CD8-positive, alpha-beta memory T cell (primary cell): ENCODE measurements at regions not wholly inside any gene's neighbourhood (a gene's known extent, or its start where the extent isn't known, plus 50 kb on each side); places are given as distances from the start of the nearest gene placed in this dataset.

Experiments used
- CTCF ChIA-PET: fragments of 350-600 bp; sonication (Branson Sonifier 250); formaldehyde crosslinking; loops from one replicate; lab custom pipeline; 2021; ENCODE audit warnings: antibody characterized with exemption; lab: Charles Lee
- POLR2A ChIA-PET: fragments of 350-600 bp; sonication (Branson Sonifier 250); formaldehyde crosslinking; loops from one replicate; lab custom pipeline; 2021; ENCODE audit warnings: antibody characterized with exemption; lab: Charles Lee
- DNase-seq, 5 donors: peaks; one replicate each; pipeline versions ENCODE4 v3.0.0 to v3.0.0-alpha.2; 2020 to 2022; ENCODE audit warnings: mixed read lengths in 1 of 5
- H3K27ac ChIP-seq: one replicate; pipeline ENCODE4 v1.7.0; 2013; ENCODE audit warnings: low read depth, mild to moderate bottlenecking, low read length, moderate library complexity
- H3K27me3 ChIP-seq: 2 replicates; pipeline ENCODE4 v1.7.0; 2013; ENCODE audit warnings: low read length, mild to moderate bottlenecking; ENCODE audit not compliant: insufficient read depth, poor library complexity, severe bottlenecking
- H3K36me3 ChIP-seq: 2 replicates; pipeline ENCODE4 v1.7.0; 2013; ENCODE audit warnings: mild to moderate bottlenecking, low read length, moderate library complexity; ENCODE audit not compliant: insufficient read depth
- H3K4me1 ChIP-seq: 2 replicates; pipeline ENCODE4 v1.7.0; 2013; ENCODE audit warnings: mild to moderate bottlenecking, low read length, moderate library complexity; ENCODE audit not compliant: insufficient read depth
- H3K4me3 ChIP-seq: 2 replicates; pipeline ENCODE4 v1.7.0; 2013; ENCODE audit warnings: mild to moderate bottlenecking, low read length
- H3K9me3 ChIP-seq: 2 replicates; pipeline ENCODE4 v1.7.0; 2013; ENCODE audit warnings: mild to moderate bottlenecking, low read length
- H3K27ac Mint-ChIP-seq, 8 donors: one replicate each; pipeline ENCODE4 v1.8.0; 2020 to 2021; ENCODE audit warnings: mixed read lengths in 8 of 8, mild to moderate bottlenecking in 6 of 8, inconsistent platforms in 3 of 8, moderate library complexity in 3 of 8
- H3K27me3 Mint-ChIP-seq, 2 donors: one replicate each; pipeline ENCODE4 v1.8.0; 2020 to 2021; ENCODE audit warnings: mixed read lengths in 2 of 2, mild to moderate bottlenecking in 1 of 2, moderate library complexity in 1 of 2
- H3K36me3 Mint-ChIP-seq, 3 donors: one replicate each; pipeline ENCODE4 v1.8.0; 2020 to 2021; ENCODE audit warnings: mixed read lengths in 3 of 3, inconsistent platforms in 1 of 3, mild to moderate bottlenecking in 1 of 3
- H3K4me1 Mint-ChIP-seq, 3 donors: one replicate each; pipeline ENCODE4 v1.8.0; 2020 to 2021; ENCODE audit warnings: mixed read lengths in 3 of 3, inconsistent platforms in 1 of 3, mild to moderate bottlenecking in 1 of 3
- H3K4me3 Mint-ChIP-seq, 7 donors: one replicate each; pipeline ENCODE4 v1.8.0; 2020 to 2021; ENCODE audit warnings: mixed read lengths in 7 of 7, mild to moderate bottlenecking in 6 of 7, moderate library complexity in 4 of 7, inconsistent platforms in 2 of 7
- H3K9me3 Mint-ChIP-seq, 5 donors: one replicate each; pipeline ENCODE4 v1.8.0; 2020 to 2022; ENCODE audit warnings: mixed read lengths in 5 of 5, mild to moderate bottlenecking in 3 of 5, moderate library complexity in 2 of 5, inconsistent platforms in 1 of 5

DNA sequence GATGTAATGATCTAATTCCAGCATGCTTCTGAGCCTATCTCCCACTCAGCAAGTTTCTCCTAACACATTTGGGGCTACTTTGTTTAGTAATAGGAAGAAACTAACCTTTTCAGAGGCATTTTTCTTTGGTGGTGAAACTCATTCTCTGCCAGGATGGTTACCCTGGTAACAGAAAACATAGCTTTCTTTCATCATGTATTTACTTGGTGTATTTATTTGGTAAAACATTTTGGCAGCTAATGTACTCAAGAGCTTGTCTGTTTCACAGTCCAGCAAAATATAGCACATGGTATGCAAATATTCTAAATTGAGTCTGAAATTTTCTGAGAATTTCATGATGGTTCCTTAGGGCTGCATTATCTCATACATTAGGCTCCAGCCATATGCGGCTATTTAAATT, 100.0 kb downstream of the SLC35B3 start:
- Mint-ChIP-seq H3K27me3 (peaks cover 0 to 3% of the 10 kb centered on the region in 2 donors), H3K27ac (no peak overlapping the region), H3K36me3 (no peaks in the 10 kb centered on the region)

GRCh38 chr6:8334113-8334512, 101.2 kb downstream of the SLC35B3 start:
- no peaks in the 10 kb centered on the region for H3K27me3 ChIP-seq
- ChIA-PET POLR2A (no interaction called here), CTCF (no interaction called here)
- Mint-ChIP-seq H3K9me3 (no peaks in the 10 kb centered on the region), H3K4me1 (no peaks in the 10 kb centered on the region), H3K4me3 (no peak overlapping the region), H3K27me3 (no peaks in the 10 kb centered on the region), H3K36me3 (no peaks in the 10 kb centered on the region), H3K27ac (no peak overlapping the region)
- no peak for DNase-seq
- H3K27ac ChIP-seq, result no peak overlapping the region
- no peaks in the 10 kb centered on the region for H3K4me1 ChIP-seq
- H3K9me3 ChIP-seq, result no peaks in the 10 kb centered on the region
- no peaks in the 10 kb centered on the region for H3K36me3 ChIP-seq
- H3K4me3 ChIP-seq, result no peak overlapping the region

More for the DNA sequence above, 100.0 kb downstream of the SLC35B3 start:
- H3K4me1 Mint-ChIP-seq, result no peaks in the 10 kb centered on the region
- no peaks in the 10 kb centered on the region for H3K36me3 ChIP-seq
- H3K9me3 Mint-ChIP-seq, result no peaks in the 10 kb centered on the region
- H3K27ac ChIP-seq, result no peak overlapping the region
- no peak overlapping the region for H3K4me3 Mint-ChIP-seq
- no peaks in the 10 kb centered on the region for H3K4me1 ChIP-seq
- POLR2A ChIA-PET, result no interaction called here
- H3K4me3 ChIP-seq, result no peak overlapping the region
- no peaks in the 10 kb centered on the region for H3K9me3 ChIP-seq
- CTCF ChIA-PET, result no interaction called here
- no peak for DNase-seq
- H3K27me3 ChIP-seq, result no peaks in the 10 kb centered on the region

- no peaks in the 10 kb centered on the region for H3K36me3 Mint-ChIP-seq
- ChIA-PET POLR2A (no interaction called here), CTCF (no interaction called here)
- H3K27me3 Mint-ChIP-seq, result peaks cover 2 to 6% of the 10 kb centered on the region in 2 donors
- DNase-seq, result no peak
- peaks cover 0 to 4% (median 0%) of the 10 kb centered on the region in 5 donors for H3K9me3 Mint-ChIP-seq
- no peaks in the 10 kb centered on the region for H3K4me1 Mint-ChIP-seq
- no peak overlapping the region for H3K4me3 Mint-ChIP-seq
- no peaks in the 10 kb centered on the region for H3K36me3 ChIP-seq
- no peaks in the 10 kb centered on the region for H3K4me1 ChIP-seq
- no peaks in the 10 kb centered on the region for H3K27me3 ChIP-seq
- H3K9me3 ChIP-seq, result no peaks in the 10 kb centered on the region
- no peak overlapping the region for H3K4me3 ChIP-seq
- H3K27ac Mint-ChIP-seq, result no peak overlapping the region
- no peak overlapping the region for H3K27ac ChIP-seq
Measured at GRCh38 chr6:8329562-8329961, 105.8 kb downstream of the SLC35B3 start.

DNA sequence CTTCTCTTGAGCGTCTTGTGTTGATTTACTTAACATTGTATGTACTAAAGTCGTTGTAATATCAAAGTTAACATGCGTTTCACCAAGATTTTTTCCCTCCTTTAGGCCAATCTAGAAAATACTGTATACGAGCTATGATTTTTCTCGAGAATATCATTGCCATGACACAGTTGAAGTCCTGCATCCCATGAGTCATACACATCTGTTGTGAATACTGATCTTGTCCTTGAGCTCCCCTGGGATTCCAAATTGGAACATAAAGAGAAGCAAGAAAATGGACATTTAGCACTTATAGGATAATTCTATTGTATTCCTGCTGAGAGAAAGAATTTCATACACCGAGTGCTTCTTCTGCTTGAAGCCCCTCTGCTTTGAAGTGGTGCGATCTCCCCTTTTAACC, 109.6 kb downstream of the SLC35B3 start:
- H3K9me3 ChIP-seq, result no peaks in the 10 kb centered on the region
- H3K27me3 ChIP-seq, result no peaks in the 10 kb centered on the region
- ChIA-PET CTCF (no interaction called here), POLR2A (no interaction called here)
- H3K9me3 Mint-ChIP-seq, result peaks cover 0 to 4% (median 0%) of the 10 kb centered on the region in 5 donors
- no peaks in the 10 kb centered on the region for H3K36me3 ChIP-seq
- DNase-seq, result no peak
- H3K36me3 Mint-ChIP-seq, result no peaks in the 10 kb centered on the region
- no peak overlapping the region for H3K4me3 Mint-ChIP-seq
- no peak overlapping the region for H3K27ac Mint-ChIP-seq
- H3K27me3 Mint-ChIP-seq, result peaks cover 2 to 6% of the 10 kb centered on the region in 2 donors
- no peaks in the 10 kb centered on the region for H3K4me1 ChIP-seq
- no peak overlapping the region for H3K27ac ChIP-seq
- no peak overlapping the region for H3K4me3 ChIP-seq
- H3K4me1 Mint-ChIP-seq, result no peaks in the 10 kb centered on the region

DNA sequence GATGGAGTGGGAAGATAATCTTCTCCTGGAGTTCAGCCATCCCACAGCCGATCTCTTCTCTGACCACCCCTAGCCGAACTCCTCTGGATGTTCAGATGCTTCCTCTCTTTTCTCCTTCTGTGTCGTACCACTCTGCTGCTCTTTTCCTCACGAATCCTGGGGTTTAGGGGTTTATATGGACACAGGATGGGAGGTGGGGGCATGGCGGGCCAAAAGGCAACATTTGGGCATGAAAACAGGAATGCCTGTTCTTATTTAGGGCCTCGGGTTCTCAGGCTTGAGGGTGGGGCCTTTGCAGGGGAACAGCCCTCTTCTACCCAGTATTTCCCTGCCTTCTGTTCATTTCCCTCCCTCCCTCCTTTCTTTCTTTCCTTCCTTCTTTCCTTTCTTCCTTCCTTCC, 112.7 kb downstream of the SLC35B3 start:
- no peak for DNase-seq
- no peak overlapping the region for H3K27ac ChIP-seq
- Mint-ChIP-seq H3K36me3 (no peaks in the 10 kb centered on the region), H3K4me3 (no peak overlapping the region), H3K27me3 (peaks cover 0 to 6% of the 10 kb centered on the region in 2 donors), H3K27ac (no peak overlapping the region), H3K4me1 (no peaks in the 10 kb centered on the region), H3K9me3 (peaks cover 0 to 5% (median 0%) of the 10 kb centered on the region in 5 donors)
- POLR2A ChIA-PET, result no interaction called here
- H3K4me3 ChIP-seq, result no peak overlapping the region
- H3K36me3 ChIP-seq, result no peaks in the 10 kb centered on the region
- H3K4me1 ChIP-seq, result no peaks in the 10 kb centered on the region
- CTCF ChIA-PET, result interaction anchor here (1.2 kb wide), 1 partner anchor 15 kb away, joined by 3 read pairs; no protein-coding TSS in a partner anchor
- H3K27me3 ChIP-seq, result no peaks in the 10 kb centered on the region
- H3K9me3 ChIP-seq, result no peaks in the 10 kb centered on the region

DNA sequence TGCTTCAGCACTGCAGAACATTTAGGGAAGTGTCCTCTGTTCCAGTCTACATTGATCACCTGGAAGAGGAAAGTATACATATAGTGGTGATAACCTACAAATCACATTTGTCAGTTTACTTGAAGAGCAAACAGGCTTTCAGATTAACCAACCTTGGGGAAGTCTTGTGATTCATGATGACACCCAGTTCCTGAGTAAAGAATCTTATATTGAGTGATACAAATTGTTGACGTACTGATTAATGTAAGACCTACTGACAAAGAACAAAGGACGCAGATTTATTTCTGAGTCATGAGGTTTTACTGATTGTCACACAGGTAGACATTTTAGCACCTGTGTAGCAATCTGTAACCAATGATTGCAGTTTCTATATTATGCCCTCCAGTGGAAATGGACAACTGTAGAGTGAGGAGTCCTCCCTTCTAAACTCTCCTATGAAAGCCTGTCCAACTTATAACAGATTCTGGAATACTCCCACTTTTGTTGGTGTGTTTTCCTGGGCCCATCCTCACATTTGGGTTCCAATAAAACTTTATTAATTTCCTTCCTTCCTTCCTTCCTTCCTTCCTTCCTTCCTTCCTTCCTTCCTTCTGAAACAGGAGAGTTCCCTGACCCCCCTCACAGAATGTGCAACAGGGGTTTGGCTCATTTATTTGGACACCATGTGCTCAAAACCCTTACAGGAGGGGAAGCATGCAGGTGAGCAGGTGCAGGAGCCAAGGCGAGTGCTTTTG, 113.5 kb downstream of the SLC35B3 start:
- Mint-ChIP-seq H3K4me1 (no peaks in the 10 kb centered on the region), H3K9me3 (peaks cover 0 to 3% (median 0%) of the 10 kb centered on the region in 5 donors), H3K36me3 (no peaks in the 10 kb centered on the region), H3K4me3 (no peak overlapping the region), H3K27me3 (peaks cover 0 to 6% of the 10 kb centered on the region in 2 donors), H3K27ac (no peak overlapping the region)
- Histone ChIP-seq H3K27ac (no peak overlapping the region), H3K4me1 (no peaks in the 10 kb centered on the region), H3K4me3 (no peak overlapping the region), H3K9me3 (no peaks in the 10 kb centered on the region), H3K36me3 (no peaks in the 10 kb centered on the region), H3K27me3 (no peaks in the 10 kb centered on the region)
- DNase-seq, result no peak
- ChIA-PET CTCF (no interaction called here), POLR2A (no interaction called here)

DNA sequence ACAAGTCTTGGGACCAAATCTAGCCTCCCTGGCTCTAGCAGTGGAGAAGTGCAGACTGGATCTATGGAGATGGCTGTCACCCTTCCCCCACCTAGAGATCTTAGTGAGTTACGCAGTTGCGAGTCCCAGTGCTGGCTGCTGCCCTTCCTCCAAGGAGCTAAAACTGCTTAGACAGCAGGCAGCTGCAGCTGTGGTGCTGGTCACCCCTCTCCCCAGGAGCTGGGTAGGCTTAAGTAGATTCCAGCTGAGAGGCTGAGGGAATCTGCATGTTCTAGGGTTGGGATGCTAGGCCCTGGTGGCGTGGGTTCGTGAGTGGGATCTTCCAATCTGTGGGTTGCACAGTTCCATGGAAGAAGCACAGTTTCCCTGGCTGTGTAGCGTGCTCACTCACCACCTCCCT, 120.2 kb downstream of the SLC35B3 start:
- H3K4me1 Mint-ChIP-seq, result no peaks in the 10 kb centered on the region
- POLR2A ChIA-PET, result no interaction called here
- H3K27ac Mint-ChIP-seq, result no peak overlapping the region
- CTCF ChIA-PET, result no interaction called here
- H3K27me3 Mint-ChIP-seq, result peaks cover 3 to 11% of the 10 kb centered on the region in 2 donors
- Histone ChIP-seq H3K4me3 (no peak overlapping the region), H3K9me3 (no peaks in the 10 kb centered on the region), H3K27ac (no peak overlapping the region), H3K27me3 (no peaks in the 10 kb centered on the region), H3K36me3 (no peaks in the 10 kb centered on the region), H3K4me1 (no peaks in the 10 kb centered on the region)
- H3K4me3 Mint-ChIP-seq, result no peak overlapping the region
- no peak for DNase-seq
- no peaks in the 10 kb centered on the region for H3K36me3 Mint-ChIP-seq
- peaks cover 6 to 17% (median 10%) of the 10 kb centered on the region in 5 donors for H3K9me3 Mint-ChIP-seq

DNA sequence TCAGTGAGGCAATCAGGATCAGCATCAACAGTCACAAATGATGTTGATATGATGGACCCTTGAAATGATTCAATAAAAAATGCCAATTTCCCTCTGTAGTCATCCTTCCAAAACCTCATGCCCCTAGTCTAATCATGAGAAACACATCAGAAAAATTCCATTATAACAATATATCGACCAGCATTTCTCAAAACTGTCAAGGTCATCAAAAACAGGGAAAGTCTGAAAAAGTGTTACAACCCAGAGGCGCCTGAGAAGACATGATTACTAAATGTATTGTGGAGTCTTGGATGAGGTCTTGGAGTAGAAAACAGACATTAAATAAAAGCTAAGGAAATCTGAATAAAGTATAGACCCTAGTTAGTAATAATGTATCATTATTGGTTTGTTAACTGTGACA, 133.8 kb downstream of the SLC35B3 start:
- Histone ChIP-seq H3K27ac (no peak overlapping the region), H3K36me3 (no peaks in the 10 kb centered on the region), H3K4me1 (no peaks in the 10 kb centered on the region), H3K4me3 (no peak overlapping the region), H3K27me3 (no peaks in the 10 kb centered on the region), H3K9me3 (no peaks in the 10 kb centered on the region)
- H3K9me3 Mint-ChIP-seq, result peaks cover 0 to 2% (median 0%) of the 10 kb centered on the region in 5 donors
- H3K36me3 Mint-ChIP-seq, result no peaks in the 10 kb centered on the region
- H3K4me1 Mint-ChIP-seq, result no peaks in the 10 kb centered on the region
- ChIA-PET CTCF (no interaction called here), POLR2A (no interaction called here)
- H3K27ac Mint-ChIP-seq, result no peak overlapping the region
- no peak overlapping the region for H3K4me3 Mint-ChIP-seq
- DNase-seq, result no peak
- H3K27me3 Mint-ChIP-seq, result peaks cover 4 to 5% of the 10 kb centered on the region in 2 donors
